ENCODE measurements at regions not wholly inside any gene's neighbourhood (a gene's known extent, or its start where the extent isn't known, plus 50 kb on each side); places are given as distances from the start of the nearest gene placed in this dataset.

GRCh38 chr3:175989161-175989560 lies 1130.0 kb downstream of the NAALADL2 start:
- TF ChIP-seq CTCF (IDR thresholded peaks at IDR 0.05) (no peak), EZH2phosphoT487 (IDR thresholded peaks at IDR 0.05; ENCODE audit: borderline replicate concordance, low read depth) (no peak), TAF1 (IDR thresholded peaks at IDR 0.05; ENCODE audit: borderline replicate concordance, low read depth, low read length) (no peak), RFX5 (IDR thresholded peaks at IDR 0.05; ENCODE audit: low read length) (no peak), PBX3 (IDR thresholded peaks at IDR 0.05) (no peak), RAD21 (IDR thresholded peaks at IDR 0.05; ENCODE audit: low read length) (no peak), NFIC (IDR thresholded peaks at IDR 0.05; ENCODE audit: borderline replicate concordance) (no peak), POLR2AphosphoS5 (IDR thresholded peaks at IDR 0.05; ENCODE audit: low read depth, low read length) (no peak), RXRA (IDR thresholded peaks at IDR 0.05; ENCODE audit: borderline replicate concordance, low read depth) (no peak), SIN3A (IDR thresholded peaks at IDR 0.05; ENCODE audit: borderline replicate concordance, low read depth, low read length) (no peak)

Data from SK-N-SH (cell line).